HG02678 (cell line): ENCODE measurements at regions not wholly inside any gene's neighbourhood (a gene's known extent, or its start where the extent isn't known, plus 50 kb on each side); places are given as distances from the start of the nearest gene placed in this dataset.
A peak's percentile ranks its signal among the peaks of the same experiment; 100 is the strongest.
"Not testable (repeated sequence)": the region's sequence is repeated elsewhere in the genome, so short reads cannot be mapped to it uniquely, and the experiment has no call there.

Experiments used
- ATAC-seq: cut with Tn5 transposase; IDR thresholded peaks from one replicate; pipeline ENCODE4 v1.9.1; 2021; ENCODE audit warnings: mild to moderate bottlenecking, moderate library complexity; ENCODE audit not compliant: unreplicated experiment

DNA sequence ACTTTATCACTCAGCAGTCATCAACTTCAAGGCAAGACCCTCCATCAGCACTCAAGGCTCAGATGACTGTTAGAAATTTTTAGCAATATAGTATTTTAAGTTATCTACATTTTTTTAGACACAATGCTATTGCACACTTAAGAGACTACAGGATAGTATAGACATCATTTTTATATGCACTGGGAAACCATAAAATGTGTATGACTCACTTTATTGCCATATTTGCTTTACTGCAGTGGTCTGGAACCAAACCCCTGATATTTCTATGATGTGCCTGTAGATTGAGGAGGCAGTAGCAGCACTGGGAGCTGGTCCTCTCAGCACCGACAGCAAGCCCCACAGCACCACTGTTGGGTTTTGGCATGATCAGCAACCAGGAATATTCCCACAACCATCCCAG, 264.8 kb upstream of the HNRNPA3 start:
- no peak for ATAC-seq

DNA sequence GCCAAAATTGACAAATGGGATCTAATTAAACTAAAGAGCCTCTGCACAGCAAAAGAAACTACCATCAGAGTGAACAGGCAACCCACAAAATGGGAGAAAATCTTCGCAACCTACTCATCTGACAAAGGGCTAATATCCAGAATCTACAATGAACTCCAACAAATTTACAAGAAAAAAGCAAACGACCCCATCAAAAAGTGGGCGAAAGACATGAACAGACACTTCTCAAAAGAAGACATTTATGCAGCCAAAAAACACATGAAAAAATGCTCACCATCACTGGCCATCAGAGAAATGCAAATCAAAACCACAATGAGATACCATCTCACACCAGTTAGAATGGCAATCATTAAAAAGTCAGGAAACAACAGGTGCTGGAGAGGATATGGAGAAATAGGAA, 261.4 kb upstream of the HNRNPA3 start:
- not testable (repeated sequence) for ATAC-seq

DNA sequence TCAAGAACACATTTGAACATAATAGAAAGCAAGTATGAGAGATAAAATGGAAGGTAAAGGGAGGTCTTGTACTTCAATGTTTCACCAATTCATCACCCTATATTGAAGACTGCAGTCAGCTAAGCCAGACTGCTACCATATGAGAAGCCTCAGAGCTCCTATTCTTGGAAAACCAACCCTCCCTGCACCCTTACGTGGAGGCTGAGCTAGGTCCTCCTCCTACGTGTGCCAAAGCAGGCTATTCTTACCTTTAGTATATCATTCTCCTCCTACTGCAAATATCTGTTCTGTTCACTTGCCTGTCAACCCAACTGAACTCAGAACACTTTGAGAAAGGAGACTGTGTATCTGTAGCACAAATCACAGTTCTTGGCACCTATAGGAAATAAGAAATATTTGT, 255.8 kb upstream of the HNRNPA3 start:
- no peak for ATAC-seq

DNA sequence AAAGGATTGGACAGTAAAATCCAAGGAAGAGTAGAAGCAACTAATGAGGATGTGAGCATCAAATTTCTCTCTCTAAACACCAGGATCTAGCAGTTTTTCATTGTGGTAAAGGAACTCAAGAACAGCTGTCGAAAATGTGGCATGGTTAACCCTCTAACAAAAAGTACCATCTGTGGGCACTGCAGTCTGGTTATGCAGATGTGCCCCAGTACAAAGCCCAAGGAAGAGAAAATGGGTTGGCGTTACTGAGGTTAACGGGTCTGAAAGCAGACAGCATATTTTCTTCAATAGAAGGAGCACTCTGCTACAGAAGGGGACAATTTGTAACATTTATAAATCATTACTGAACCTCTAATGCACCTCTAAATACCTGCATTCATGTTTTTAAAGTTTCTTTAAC, 253.0 kb upstream of the HNRNPA3 start:
- no peak for ATAC-seq

DNA sequence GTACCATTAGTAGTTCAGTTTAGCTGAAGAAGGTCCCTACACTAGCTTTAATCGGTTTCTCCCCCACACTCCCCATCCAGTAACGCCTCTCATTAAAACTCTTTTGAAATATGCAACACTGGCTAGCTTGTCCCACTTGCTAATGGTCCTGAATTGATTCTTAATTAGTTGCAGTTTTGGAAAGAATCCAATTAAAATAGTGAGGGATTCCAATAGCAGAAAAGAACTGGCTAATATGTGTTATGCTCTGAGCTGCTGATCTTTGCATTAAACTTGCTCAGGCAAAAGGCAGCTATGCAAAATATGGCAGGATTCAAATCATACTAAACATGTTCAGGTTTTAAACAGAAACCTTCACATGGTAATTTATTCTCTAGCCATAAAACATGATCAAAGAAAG, 252.5 kb upstream of the HNRNPA3 start:
- no peak for ATAC-seq

DNA sequence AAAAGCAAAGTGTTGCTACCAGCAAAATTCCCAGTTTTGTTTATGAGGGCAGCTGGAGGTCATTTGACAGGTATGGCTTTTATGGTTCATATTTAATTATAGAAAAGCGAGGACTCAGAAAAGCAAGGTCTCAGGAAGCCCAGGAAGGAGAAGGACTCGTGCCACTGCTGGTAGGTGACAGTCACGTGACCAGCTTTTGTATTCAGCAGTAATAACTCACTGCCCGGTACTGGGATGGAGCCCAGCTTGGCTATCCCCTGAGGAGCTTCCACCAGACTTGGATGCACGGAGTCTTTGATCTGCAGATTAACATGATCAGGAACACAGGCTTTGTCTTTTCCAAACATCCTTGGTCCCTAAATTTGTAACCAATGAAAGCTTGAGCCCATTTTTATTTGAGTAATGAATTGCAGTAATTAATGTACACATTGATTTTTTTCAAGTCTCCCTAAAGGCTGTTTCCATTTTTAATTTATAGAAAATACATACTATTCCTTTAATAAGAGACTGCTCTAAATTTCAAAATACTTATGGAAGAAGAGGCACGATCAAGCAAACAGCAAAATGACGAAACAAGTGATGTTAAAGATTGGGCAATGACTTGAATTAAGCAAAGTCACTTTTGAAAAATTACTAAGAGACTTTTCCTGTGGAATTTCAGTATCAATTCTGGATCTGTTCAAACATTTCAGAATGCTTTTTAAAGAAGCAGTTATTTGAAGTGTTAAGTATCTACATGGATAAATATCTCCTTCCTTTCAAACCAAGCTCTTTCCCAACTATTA, 251.7 kb upstream of the HNRNPA3 start:
- ATAC-seq: no peak

DNA sequence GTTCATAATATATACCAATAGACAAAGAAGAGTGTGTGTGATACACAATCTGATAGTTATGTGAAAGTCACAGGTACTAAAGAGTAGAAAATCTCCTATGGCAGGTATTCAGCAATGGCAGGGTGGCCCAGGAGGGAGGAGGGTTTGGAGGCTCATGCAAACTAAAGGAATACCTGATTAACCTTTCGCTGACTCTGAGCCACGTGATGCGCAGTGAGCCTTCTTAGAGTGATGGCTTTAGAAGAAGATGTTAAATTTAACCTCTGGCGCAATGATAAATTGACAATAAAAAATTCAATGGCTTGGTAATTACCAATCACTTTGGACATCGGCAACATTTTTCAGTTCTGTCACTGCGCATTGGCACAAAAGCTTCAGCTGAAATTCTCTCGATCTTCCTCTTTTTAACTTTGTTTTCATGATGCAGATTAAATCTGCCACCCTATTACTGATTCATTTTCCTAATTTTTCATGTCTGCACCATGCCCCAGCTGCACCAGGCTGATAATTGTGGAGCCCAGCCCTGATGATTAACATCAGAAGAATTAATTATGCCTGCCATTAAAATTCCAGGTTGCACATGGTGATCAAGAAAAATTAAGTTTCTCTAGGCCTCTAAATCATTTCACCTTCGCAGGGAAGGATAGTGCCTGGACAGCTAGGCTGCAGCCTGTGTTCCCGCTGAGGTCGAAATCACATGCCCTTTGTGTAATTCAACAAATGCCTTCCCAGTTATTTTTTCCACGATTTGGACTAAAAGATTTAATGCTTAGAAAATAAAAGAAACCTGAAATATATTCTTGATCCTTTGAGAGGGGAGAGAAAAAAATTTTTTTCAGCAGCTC, 250.6 kb upstream of the HNRNPA3 start:
- ATAC-seq: no peak

DNA sequence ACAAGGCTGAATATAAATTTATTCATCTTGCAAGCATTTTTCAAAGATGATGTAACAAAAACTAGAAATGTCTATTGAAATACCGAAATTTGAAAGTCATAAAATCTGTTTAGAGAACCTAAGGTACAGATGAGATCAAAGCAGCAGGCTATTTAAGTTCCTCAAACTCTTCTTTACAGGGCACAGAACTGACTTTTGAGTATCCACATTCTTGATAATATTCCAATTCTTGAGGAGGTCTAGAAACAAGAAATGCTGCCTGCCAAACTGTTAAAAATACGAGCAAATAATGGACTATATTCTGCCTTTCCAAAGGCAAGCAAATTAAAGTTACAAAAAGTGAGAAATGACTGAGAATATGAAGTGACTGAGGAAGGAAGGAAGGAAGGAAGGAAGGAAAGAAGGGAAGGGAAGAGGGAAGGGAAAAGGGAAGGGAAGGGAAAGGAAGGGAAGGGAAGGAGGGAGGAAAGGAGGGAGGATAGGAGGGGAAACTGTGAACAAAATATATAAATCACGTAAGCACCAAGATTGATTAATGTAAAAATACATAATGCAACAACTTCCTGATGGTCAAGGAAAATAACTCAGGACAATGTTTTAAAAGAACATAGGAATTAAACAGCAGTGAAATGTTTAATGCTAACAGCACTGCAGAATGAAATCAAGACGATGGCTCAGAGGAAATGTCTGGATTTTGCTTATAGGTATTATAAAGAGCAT, 248.9 kb upstream of the HNRNPA3 start:
- no peak for ATAC-seq

DNA sequence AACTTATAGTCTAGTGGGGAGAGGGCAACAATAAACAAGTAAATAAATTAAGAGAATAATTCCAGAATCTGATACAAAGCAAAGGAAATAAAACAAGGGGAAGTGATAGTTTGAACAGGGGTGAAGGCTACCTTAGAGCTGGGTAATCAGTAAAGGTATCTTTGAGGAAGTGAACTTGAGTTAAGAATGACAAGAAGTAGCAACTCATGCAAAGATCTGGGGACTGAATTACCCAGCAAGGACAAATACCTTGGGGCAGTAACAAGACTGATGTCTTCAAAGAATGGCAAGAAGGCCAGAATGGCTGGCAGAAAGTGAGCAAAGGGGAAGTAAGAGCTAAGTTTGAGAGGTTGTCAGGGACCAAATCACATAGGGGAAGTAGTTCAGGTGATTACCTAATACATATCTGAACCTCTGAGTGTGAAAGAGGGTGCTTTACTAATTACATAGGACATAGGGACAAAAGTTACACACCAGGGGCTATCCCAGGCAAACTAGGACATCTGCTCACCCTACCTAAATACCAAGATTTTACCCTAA, 244.6 kb upstream of the HNRNPA3 start:
- no peak for ATAC-seq

DNA sequence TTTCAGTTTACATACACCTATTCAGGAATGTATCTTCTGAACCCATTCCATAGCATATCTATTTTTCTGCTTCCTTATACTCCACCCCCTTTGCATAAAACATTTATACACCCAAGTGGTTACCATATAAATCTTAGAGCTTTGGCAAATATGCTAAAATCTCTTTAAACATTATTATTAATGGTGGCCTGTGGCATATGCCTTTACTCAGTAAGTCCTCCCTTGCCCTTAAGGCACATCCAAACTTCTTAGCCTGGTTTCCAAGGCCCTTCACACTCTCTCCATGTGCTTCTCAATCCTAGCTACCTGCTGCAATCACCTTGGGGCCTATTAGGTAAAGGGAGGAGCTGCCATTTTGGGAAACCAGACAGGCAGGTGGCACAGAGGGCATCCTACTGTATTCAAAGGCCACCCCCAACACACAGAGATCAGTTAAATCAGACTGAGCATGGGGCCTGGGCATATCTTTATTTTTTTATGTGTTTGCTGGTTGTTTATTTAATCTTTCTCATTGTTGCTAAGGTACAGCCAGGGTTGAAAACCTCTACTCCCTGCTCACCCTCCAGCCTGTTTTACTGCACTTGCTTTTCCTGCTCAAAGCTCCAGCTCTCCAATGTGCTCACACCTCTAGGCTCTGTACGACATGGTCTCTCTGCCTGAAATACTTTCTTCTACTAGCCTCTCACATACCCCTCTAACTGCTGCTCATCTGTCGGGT, 242.8 kb upstream of the HNRNPA3 start:
- no peak for ATAC-seq

DNA sequence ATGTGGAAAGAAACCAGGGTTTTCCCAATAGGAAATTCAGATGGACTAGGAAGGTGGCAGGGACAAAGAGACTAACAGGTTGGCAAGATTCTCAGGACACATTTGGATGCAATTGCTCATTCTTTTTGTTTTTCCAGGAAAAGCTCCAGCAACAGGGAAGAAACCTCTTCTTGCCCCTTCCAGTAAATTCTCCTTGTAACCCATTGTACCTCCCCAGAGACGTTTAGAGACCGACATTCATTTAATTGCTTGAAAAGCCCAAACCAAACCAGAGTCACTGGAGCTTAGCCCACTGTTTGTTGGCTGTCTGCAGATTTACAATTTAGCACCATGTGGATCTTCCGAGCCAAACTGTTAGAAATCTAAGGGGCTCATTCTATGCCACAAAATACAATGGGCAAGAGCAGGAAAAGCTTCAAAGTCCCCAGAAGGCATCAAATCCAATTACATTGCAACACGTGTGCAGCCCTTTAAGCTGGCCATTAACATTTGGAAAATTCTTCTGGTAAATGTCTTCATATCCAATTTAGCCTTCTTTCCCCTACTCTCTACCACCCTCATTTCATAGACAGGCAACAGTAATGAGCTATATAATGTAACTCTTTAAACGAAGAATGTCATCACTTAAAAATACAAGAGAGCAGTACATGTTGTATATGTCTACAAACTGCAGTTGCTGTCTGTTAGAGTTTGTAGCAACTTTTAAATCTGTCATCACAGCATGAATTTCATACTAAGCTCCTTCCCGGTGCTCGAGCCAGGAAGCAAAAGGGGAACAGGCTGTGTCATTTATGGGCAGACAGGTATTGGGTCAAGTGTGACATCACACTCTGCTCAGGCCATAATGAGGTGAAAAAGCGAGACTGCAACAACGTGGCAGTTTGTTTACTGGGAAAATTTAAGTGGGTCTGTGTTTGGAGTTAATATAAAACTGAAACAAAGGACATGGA, 235.6 kb upstream of the HNRNPA3 start:
- ATAC-seq: no peak

DNA sequence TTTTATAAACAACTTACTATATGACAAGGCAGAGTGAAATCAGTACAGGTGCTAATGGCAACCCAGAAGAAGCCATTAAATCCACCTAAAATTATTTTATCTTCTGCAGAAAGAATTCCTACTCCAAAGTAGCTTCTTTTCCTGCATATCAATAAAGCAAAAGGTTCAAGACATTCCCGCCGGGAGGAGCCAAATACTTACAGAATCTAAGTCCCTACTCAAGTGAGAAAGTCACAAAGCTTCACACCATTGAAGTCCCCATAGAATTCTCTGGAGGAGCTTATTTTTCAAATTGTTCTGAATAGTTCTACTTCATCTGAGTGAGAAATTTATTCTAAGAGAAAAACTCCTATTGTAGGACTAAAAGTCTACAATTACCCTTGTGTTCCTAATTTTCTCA, 233.7 kb upstream of the HNRNPA3 start:
- no peak for ATAC-seq

DNA sequence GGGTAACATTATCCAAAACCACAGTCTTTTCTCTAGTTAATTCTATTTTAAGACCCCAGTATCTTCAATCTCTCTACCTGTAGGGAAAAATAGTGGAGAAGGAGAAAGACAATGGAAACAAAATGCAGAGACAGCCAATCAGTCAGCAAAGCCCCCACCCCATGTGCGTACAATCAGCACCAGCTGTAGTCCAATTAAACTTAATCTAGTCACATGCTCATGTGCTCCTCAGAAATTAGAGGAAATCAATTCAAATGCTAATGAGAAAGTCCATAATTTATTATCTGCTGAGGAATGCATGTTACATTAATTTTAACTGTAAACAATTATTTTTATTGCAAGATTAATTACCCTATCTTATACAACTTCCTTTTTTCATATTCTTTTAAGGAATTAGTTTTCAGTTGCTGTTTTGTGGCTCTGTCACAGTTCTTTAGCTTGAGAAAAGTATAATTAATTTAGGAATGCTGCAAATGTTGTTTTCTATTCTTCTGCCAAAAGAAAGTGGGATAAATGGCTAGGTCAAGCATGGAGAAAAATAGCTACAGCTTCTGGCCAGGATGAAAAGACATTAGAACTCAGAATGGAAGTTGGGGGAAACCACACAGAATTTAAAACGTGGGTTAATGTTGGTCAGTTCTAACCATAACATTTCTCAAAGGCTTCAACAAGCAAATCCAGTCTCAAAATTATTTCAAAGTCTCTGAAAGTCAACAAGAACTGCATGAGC, 232.4 kb upstream of the HNRNPA3 start:
- no peak for ATAC-seq

DNA sequence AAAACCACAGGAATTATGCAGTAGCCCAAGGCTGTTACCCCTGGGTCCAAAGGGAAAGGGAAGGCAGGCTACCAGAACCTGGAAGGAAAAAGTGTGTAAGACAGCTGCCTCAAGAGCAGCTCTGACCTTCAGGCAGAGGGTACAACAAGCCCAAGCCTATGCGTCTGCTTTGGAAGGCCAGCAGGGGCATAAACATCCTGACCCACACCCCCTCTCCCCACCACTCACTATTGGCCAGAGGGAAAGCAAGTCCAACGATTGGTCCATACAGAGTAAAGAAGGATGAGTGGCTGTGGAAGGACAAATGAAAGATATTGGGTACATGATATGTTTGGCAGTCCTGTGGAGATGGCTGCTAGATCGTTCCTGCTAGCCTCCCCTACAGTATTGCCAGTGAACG, 227.6 kb upstream of the HNRNPA3 start:
- ATAC-seq: no peak

DNA sequence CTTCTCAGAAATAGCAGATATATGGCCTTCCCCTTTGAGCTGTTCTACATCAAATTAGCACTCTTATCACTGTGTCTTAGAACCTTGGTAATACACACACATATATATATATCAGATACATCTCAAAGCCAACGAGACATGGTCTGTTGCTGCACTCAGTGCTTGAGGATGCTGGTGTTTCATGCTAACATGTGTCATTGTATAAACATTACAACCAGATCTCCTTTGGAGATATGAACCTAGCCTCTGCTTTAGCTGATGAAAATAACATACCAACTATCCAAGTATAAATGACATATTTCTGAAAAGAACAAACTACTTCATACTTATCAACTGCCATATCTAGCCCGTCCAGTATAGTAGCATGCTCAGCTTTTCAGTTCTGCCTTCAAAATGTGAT, 226.7 kb upstream of the HNRNPA3 start:
- ATAC-seq: no peak

DNA sequence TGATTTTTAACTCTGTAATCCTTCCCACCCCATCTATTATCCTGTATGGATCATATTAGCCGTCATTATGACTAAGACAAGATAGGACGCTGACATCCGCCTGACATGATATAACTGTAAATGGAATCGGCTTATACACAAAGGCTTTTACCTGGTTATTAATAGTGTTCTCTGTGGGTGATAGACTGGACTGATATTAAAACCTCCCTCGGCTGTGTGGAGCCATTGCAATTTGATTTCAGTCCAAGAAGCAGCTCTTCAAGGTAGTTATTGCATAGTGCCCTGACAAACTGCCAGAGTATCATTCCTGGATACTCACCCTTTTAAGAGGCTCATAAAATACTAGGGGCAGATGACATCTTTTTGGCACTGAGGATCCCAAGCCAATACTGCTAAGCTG, 226.1 kb upstream of the HNRNPA3 start:
- ATAC-seq: no peak

DNA sequence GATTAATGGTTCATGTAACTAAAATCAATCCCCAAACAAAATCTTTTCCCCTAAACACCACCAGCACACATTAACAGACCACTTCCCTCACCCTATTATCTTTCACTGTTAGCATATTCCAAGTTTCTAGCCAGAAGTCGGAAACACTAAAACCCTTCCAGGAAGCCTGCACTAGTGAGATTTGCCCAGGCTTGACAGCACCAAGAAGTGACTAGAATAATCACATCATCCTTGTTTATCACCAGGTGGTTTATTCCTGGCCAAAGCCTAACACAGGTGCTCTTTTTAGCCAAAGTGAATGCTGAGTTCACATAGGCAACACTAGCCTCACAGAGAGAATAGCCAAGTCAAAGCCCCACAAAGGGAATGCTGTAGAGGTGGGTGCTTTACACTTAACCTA, 221.2 kb upstream of the HNRNPA3 start:
- no peak for ATAC-seq

DNA sequence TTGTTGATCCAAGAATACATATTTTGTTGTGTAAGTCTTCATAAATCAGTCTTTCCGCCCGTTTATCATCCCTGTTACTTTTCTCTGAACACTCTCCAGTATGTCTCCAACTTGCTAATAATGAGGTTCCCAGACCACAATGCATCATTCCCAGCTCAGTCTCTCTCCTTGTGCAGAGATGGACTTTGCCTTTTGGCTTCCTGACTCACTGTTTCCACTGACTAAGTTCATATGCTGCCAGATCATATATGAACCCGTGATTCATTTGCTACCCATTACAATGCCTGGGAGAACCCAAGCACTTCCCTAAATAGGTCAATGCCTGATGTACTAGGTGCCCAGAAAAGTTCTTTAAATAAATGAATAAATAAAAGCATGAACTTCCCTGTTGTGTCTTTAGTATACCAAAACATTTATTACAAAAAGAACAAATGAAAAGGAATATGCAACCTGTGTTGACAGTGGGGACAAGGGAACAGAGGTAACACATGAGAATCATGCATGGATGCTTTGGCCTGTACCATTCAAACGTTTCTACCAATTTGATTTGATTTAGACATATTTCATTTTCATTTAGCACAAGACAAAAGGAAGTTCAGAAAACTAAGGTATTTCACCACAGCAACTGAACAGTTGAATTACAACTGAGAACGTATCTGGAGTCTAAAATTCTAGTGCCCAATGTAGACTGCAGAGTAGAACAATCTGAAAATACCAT, 215.4 kb upstream of the HNRNPA3 start:
- peak; percentile 68 for ATAC-seq
